A549 (cell line): ENCODE measurements at regions not wholly inside any gene's neighbourhood (a gene's known extent, or its start where the extent isn't known, plus 50 kb on each side); places are given as distances from the start of the nearest gene placed in this dataset.

ENCODE experiments used
- ATAC-seq, 2 experiments: fragments of 200-7000 bp in 1 of 2; fragments of >200 bp in 1 of 2; cut with Nextera tagmentation in 1 of 2; cut with Tn5 transposase in 1 of 2; 3 replicates each; pipeline versions ENCODE4 v1.8.0 to v1.9.1; 2018 to 2020; ENCODE audit warnings: mild to moderate bottlenecking in 1 of 2, moderate library complexity in 1 of 2
- CTCF ChIA-PET: fragments of 300-600 bp; sonication (Branson Sonifier 250); formaldehyde crosslinking; extraction: SDS; loops from one replicate; lab custom pipeline; 2021; ENCODE audit warnings: antibody characterized with exemption, inconsistent platforms; lab: Yijun Ruan, JAX
- POLR2A ChIA-PET: fragments of 350-600 bp; formaldehyde crosslinking; extraction: SDS; loops from one replicate; lab custom pipeline; 2021; ENCODE audit warnings: antibody characterized with exemption, inconsistent platforms; lab: Yijun Ruan, JAX
- DNase-seq, 2 experiments: peaks; one replicate each; pipeline versions ENCODE4 v3.0.0 to v3.0.0-alpha.2; 2011 to 2016; ENCODE audit warnings: low read depth in 1 of 2, low spot score in 1 of 2
- FAIRE-seq: peaks from 2 replicates; lab custom pipeline; 2011; peaks lifted over from hg19 to GRCh38; lab: Jason Lieb, UNC
- H3K27ac ChIP-seq, 2 experiments: fragments of >200 bp; sonication (Bioruptor Twin); formaldehyde crosslinking; 3 replicates each; pipeline ENCODE4 v1.5.1; 2016 to 2017
- H3K4me1 ChIP-seq: fragments of >200 bp; sonication (Bioruptor Twin); formaldehyde crosslinking; 3 replicates; pipeline ENCODE4 v1.6.1; 2016
- H3K4me2 ChIP-seq: fragments of >200 bp; sonication (Bioruptor Twin); formaldehyde crosslinking; 3 replicates; pipeline ENCODE4 v1.6.1; 2016
- H3K4me3 ChIP-seq: fragments of >200 bp; sonication (Bioruptor Twin); formaldehyde crosslinking; 3 replicates; pipeline ENCODE4 v1.5.1; 2016
- H3K9me3 ChIP-seq: fragments of >200 bp; sonication (Bioruptor Twin); formaldehyde crosslinking; 3 replicates; pipeline ENCODE4 v1.6.1; 2016
- ATOH8 ChIP-seq: fragments of 250-450 bp; sonication (Bioruptor Pico); IDR thresholded peaks from 2 replicates; pipeline ENCODE4 v1.5.0; 2020; ENCODE audit warnings: low read depth, mild to moderate bottlenecking, moderate library complexity
- CBX2 ChIP-seq: fragments of 200-600 bp; sonication (generic); IDR thresholded peaks from 2 replicates; pipeline ENCODE4 v1.6.1; 2016; ENCODE audit warnings: low read depth, mild to moderate bottlenecking, borderline replicate concordance
- E2F6 ChIP-seq: IDR thresholded peaks from 2 replicates; pipeline ENCODE4 v1.6.1; 2012; ENCODE audit warnings: low read depth, borderline replicate concordance
- ESRRA ChIP-seq: fragments of 150-350 bp; IDR thresholded peaks from 2 replicates; pipeline ENCODE4 v1.6.1; 2014; ENCODE audit warnings: mild to moderate bottlenecking, low read length, borderline replicate concordance
- HDAC2 ChIP-seq: fragments of 200-600 bp; sonication (generic); IDR thresholded peaks from 2 replicates; pipeline ENCODE4 v1.6.1; 2016
- HEYL ChIP-seq: fragments of 250-450 bp; sonication (Bioruptor Pico); IDR thresholded peaks from 2 replicates; pipeline ENCODE4 v1.8.0; 2021; ENCODE audit warnings: mild to moderate bottlenecking, moderate library complexity
- KDM1A ChIP-seq: fragments of 200-600 bp; sonication (generic); IDR thresholded peaks from 2 replicates; pipeline ENCODE4 v1.6.1; 2016; ENCODE audit warnings: low read depth, mild to moderate bottlenecking
- KDM5A ChIP-seq: fragments of 200-600 bp; sonication (generic); IDR thresholded peaks from 2 replicates; pipeline ENCODE4 v1.6.1; 2016; ENCODE audit warnings: antibody characterized with exemption, mild to moderate bottlenecking
- MAX ChIP-seq: IDR thresholded peaks from 2 replicates; pipeline ENCODE4 v1.6.1; 2012
- MAZ ChIP-seq: fragments of 150-350 bp; IDR thresholded peaks from 2 replicates; pipeline ENCODE4 v1.6.1; 2014; ENCODE audit warnings: antibody characterized with exemption, low read depth, low read length, borderline replicate concordance
- MYC ChIP-seq: IDR thresholded peaks from 2 replicates; pipeline ENCODE4 v1.6.1; 2012; ENCODE audit warnings: mild to moderate bottlenecking, inconsistent platforms, low read length, improper control_type of control experiment, borderline replicate concordance
- NFE2L2 ChIP-seq: fragments of 150-350 bp; conservative IDR thresholded peaks from 2 replicates; pipeline ENCODE4 v1.6.1; 2014; ENCODE audit warnings: low read length
- NPAS2 ChIP-seq: fragments of 250-450 bp; sonication (Bioruptor Pico); IDR thresholded peaks from 2 replicates; pipeline ENCODE4 v1.8.0; 2022; ENCODE audit warnings: mild to moderate bottlenecking, moderate library complexity, borderline replicate concordance
- NR3C1 ChIP-seq: fragments of >200 bp; sonication (Bioruptor Twin); formaldehyde crosslinking; IDR thresholded peaks from 3 replicates; pipeline ENCODE4 v1.6.1; 2017
- RAD21 ChIP-seq, 2 experiments: fragments of >200 bp in 1 of 2; sonication (Bioruptor Twin) in 1 of 2; formaldehyde crosslinking in 1 of 2; IDR thresholded peaks in 1 of 2; conservative IDR thresholded peaks in 1 of 2; 2 replicates in 1 of 2; 3 replicates in 1 of 2; pipeline ENCODE4 v1.6.1; 2012 to 2018; ENCODE audit warnings: inconsistent platforms in 1 of 2
- RFX5 ChIP-seq: fragments of 450-650 bp; IDR thresholded peaks from 2 replicates; pipeline ENCODE4 v1.7.1; 2014; ENCODE audit warnings: antibody characterized with exemption, mild to moderate bottlenecking, moderate library complexity
- RNF2 ChIP-seq: fragments of 200-600 bp; sonication (generic); IDR thresholded peaks from 2 replicates; pipeline ENCODE4 v1.6.1; 2016; ENCODE audit warnings: low read depth, mild to moderate bottlenecking, antibody characterized with exemption, moderate library complexity, borderline replicate concordance
- TFCP2L1 ChIP-seq: fragments of 250-450 bp; sonication (Bioruptor Pico); IDR thresholded peaks from 2 replicates; pipeline ENCODE4 v1.5.0; 2021; ENCODE audit warnings: mild to moderate bottlenecking
- USF2 ChIP-seq: fragments of 450-650 bp; IDR thresholded peaks from 2 replicates; pipeline ENCODE4 v1.6.1; 2014; ENCODE audit warnings: antibody characterized with exemption
- ZSCAN20 ChIP-seq: fragments of 250-450 bp; sonication (Bioruptor Pico); IDR thresholded peaks from 2 replicates; pipeline ENCODE4 v1.8.0; 2022; ENCODE audit warnings: mild to moderate bottlenecking, moderate library complexity
- WGBS: methylation state at CpG from one replicate; pipeline ENCODE4 v1.1.6; 2017; ENCODE audit errors: missing lambda C conversion rate; 5-methylcytosine and 5-hydroxymethylcytosine counted together
- TF ChIP-seq, protein P1 (sequence below): fragments of >200 bp; sonication (Bioruptor Twin); formaldehyde crosslinking; IDR thresholded peaks from 3 replicates; pipeline ENCODE4 v1.6.1; 2016

DNA sequence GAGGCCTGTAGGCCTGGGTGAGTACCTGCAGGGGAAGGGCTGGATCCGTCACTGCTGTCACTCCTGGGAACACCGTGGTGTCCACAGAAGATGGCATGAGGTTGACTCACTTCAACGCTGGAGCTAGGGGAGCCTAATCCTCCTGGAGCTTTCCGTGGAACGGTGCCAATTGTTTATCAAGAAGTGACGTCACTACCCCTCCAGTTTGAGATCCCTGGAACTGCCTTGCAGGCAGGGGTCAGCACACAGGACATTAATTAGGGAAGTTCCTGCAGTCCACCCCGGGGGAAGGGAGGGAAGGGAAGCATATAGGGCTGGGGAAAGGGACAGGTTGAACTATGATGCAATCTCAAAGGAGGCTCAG lies 408.6 kb downstream of the GALR1 start:
- 10% methylated on average over 7 of the region's 7 CpGs for WGBS
- no peak for FAIRE-seq
- TF ChIP-seq, protein P1, sequence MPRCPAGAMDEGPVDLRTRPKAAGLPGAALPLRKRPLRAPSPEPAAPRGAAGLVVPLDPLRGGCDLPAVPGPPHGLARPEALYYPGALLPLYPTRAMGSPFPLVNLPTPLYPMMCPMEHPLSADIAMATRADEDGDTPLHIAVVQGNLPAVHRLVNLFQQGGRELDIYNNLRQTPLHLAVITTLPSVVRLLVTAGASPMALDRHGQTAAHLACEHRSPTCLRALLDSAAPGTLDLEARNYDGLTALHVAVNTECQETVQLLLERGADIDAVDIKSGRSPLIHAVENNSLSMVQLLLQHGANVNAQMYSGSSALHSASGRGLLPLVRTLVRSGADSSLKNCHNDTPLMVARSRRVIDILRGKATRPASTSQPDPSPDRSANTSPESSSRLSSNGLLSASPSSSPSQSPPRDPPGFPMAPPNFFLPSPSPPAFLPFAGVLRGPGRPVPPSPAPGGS = no peak
- no peak for TF ChIP-seq RFX5
- no peak for TF ChIP-seq E2F6
- TF ChIP-seq TFCP2L1 = no peak
- TF ChIP-seq NFE2L2 = no peak
- TF ChIP-seq MAX = no peak
- TF ChIP-seq NR3C1 = no peak
- no peak for TF ChIP-seq RAD21 (conservative IDR thresholded peaks at IDR 0.05 in 1 of 2, IDR thresholded peaks at IDR 0.05 in 1 of 2)
- TF ChIP-seq HEYL (CRISPR knock-in tag) = no peak
- TF ChIP-seq RNF2 = no peak
- no peak for TF ChIP-seq KDM1A
- TF ChIP-seq ESRRA = no peak
- TF ChIP-seq NPAS2 (CRISPR knock-in tag) = no peak
- no peak for TF ChIP-seq MAZ
- TF ChIP-seq CBX2 = no peak
- no peak for TF ChIP-seq KDM5A
- TF ChIP-seq, all 56 proteins: peak for 0
- no peaks in the 10 kb centered on the region for H3K4me1 ChIP-seq
- no peak overlapping the region for H3K4me2 ChIP-seq
- POLR2A ChIA-PET = no interaction called here
- no peak for ATAC-seq
- H3K4me3 ChIP-seq = no peak overlapping the region
- H3K9me3 ChIP-seq = no peaks in the 10 kb centered on the region
- no peak overlapping the region for H3K27ac ChIP-seq
- CTCF ChIA-PET = interaction anchor here (1.4 kb wide), 1 partner anchor 7 kb away, joined by 4 read pairs; no protein-coding TSS in a partner anchor
- DNase-seq = no peak

DNA sequence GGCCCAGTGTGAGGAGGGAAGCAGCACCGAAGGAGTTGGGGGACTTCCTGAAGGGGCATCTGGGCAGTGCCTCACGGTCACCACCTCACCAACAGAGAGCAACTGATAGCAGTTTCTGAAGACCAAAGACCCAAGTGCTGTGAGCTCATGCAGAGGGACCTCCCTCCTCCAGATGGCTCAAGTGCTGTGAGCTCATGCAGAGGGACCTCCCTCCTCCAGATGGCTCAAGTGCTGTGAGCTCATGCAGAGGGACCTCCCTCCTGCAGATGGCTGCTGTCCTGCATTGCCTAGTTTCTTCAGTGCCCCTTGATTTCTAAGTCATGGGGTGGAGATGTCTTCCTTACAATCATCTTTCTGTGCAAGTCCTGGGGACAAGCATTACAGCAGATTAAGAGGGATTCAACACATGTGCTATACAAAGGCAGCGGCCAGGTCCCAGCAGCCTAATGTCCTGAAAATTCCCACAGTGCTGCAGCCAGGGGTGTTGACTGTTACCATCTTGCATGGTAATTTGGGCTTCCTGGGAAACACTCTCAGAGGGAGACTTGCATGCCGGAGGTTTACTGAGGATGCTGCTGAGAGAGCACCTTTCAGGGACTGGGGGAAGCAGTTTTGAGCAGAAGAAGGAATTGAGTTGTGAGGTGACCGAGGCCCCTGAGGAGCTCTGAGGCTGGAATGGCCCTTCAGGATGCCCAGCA lies 409.3 kb downstream of the GALR1 start:
- Histone ChIP-seq H3K4me1 (no peaks in the 10 kb centered on the region), H3K4me3 (no peak overlapping the region), H3K4me2 (no peak overlapping the region), H3K27ac (no peak overlapping the region), H3K9me3 (no peaks in the 10 kb centered on the region)
- ATAC-seq (no peak), FAIRE-seq (no peak), DNase-seq (no peak)
- ChIA-PET CTCF (interaction anchor here (1.1 to 1.4 kb wide), 2 partner anchors 8 to 10 kb away, joined by 3 to 4 read pairs; no protein-coding TSS in a partner anchor), POLR2A (no interaction called here)
- TF ChIP-seq E2F6 = no peak
- TF ChIP-seq MAZ = no peak
- TF ChIP-seq HDAC2 = no peak
- TF ChIP-seq ATOH8 (CRISPR knock-in tag) = no peak
- WGBS = 10% methylated on average over 5 of the region's 5 CpGs

GRCh38 chr18:77666613-77667012 lies 417.0 kb downstream of the GALR1 start:
- Histone ChIP-seq H3K27ac (no peak overlapping the region), H3K4me1 (no peaks in the 10 kb centered on the region), H3K4me3 (no peak overlapping the region), H3K4me2 (no peak overlapping the region), H3K9me3 (no peaks in the 10 kb centered on the region)
- ATAC-seq (no peak), DNase-seq (no peak), FAIRE-seq (no peak)
- ChIA-PET CTCF (interaction anchor here (0.7 kb wide), 1 partner anchor 19 kb away, joined by 3 read pairs; no protein-coding TSS in a partner anchor), POLR2A (no interaction called here)
- no peak for TF ChIP-seq USF2
- TF ChIP-seq ZSCAN20 = no peak
- TF ChIP-seq MYC = no peak
- TF ChIP-seq, protein P1 = no peak
- 5% methylated on average over 3 of the region's 3 CpGs for WGBS
